Parathyroid adenoma (tissue), 2 donors: ENCODE measurements at regions not wholly inside any gene's neighbourhood (a gene's known extent, or its start where the extent isn't known, plus 50 kb on each side); places are given as distances from the start of the nearest gene placed in this dataset.

Experiments used
- H2AFZ ChIP-seq: fragments of 300-600 bp; sonication (generic); one replicate; pipeline ENCODE4 v1.7.0; 2017; ENCODE audit warnings: antibody characterized with exemption, mild to moderate bottlenecking
- H3K27ac ChIP-seq: fragments of 300-600 bp; sonication (generic); one replicate; pipeline ENCODE4 v1.7.0; 2017
- H3K27me3 ChIP-seq: fragments of 300-600 bp; sonication (generic); one replicate; pipeline ENCODE4 v1.7.0; 2017; ENCODE audit warnings: low read length; ENCODE audit not compliant: control insufficient read depth, insufficient read depth
- H3K36me3 ChIP-seq: fragments of 300-600 bp; sonication (generic); one replicate; pipeline ENCODE4 v1.7.0; 2017; ENCODE audit warnings: low read length; ENCODE audit not compliant: control insufficient read depth, insufficient read depth
- H3K4me1 ChIP-seq: fragments of 300-600 bp; sonication (generic); one replicate; pipeline ENCODE4 v1.7.0; 2017; ENCODE audit warnings: control low read depth
- H3K4me2 ChIP-seq: fragments of 300-600 bp; sonication (generic); one replicate; pipeline ENCODE4 v1.7.0; 2017; ENCODE audit warnings: low read length
- H3K4me3 ChIP-seq: fragments of 300-600 bp; sonication (generic); one replicate; pipeline ENCODE4 v1.7.0; 2017; ENCODE audit warnings: low read depth, low read length
- H3K79me2 ChIP-seq: fragments of 300-600 bp; sonication (generic); one replicate; pipeline ENCODE4 v1.7.0; 2017; ENCODE audit warnings: control low read depth
- H3K9ac ChIP-seq: fragments of 300-600 bp; sonication (generic); one replicate; pipeline ENCODE4 v1.7.0; 2017; ENCODE audit warnings: mild to moderate bottlenecking
- H3K9me3 ChIP-seq: fragments of 300-600 bp; sonication (generic); one replicate; pipeline ENCODE4 v1.7.0; 2017; ENCODE audit warnings: low read length; ENCODE audit not compliant: control insufficient read depth
- CTCF ChIP-seq: fragments of 300-600 bp; sonication (generic); IDR thresholded peaks from one replicate; pipeline ENCODE4 v1.7.0; 2017; ENCODE audit warnings: antibody characterized with exemption, mild to moderate bottlenecking
- donor health status: primary hyperparathyroidism.

- Histone ChIP-seq H3K4me1 (no peaks in the 10 kb centered on the region), H3K4me3 (no peak overlapping the region), H3K9me3 (no peaks in the 10 kb centered on the region), H3K27ac (no peak overlapping the region), H3K9ac (no peak overlapping the region), H3K4me2 (no peak overlapping the region), H3K79me2 (no peaks in the 10 kb centered on the region), H3K27me3 (no peaks in the 10 kb centered on the region), H2AFZ (no peak overlapping the region), H3K36me3 (no peaks in the 10 kb centered on the region)
- no peak for TF ChIP-seq CTCF
Observed at GRCh38 chr2:164024396-164024795, 288.6 kb upstream of the FIGN start.

- no peaks in the 10 kb centered on the region for H3K4me1 ChIP-seq
- H3K9ac ChIP-seq: no peak overlapping the region
- H3K36me3 ChIP-seq: no peaks in the 10 kb centered on the region
- no peak overlapping the region for H3K4me3 ChIP-seq
- no peak overlapping the region for H3K27ac ChIP-seq
- no peaks in the 10 kb centered on the region for H3K27me3 ChIP-seq
- H3K79me2 ChIP-seq: no peaks in the 10 kb centered on the region
- TF ChIP-seq CTCF: no peak
- no peak overlapping the region for H2AFZ ChIP-seq
- no peaks in the 10 kb centered on the region for H3K9me3 ChIP-seq
- no peak overlapping the region for H3K4me2 ChIP-seq
Observed at GRCh38 chr2:164023896-164024295, 288.1 kb upstream of the FIGN start.

- no peaks in the 10 kb centered on the region for H3K9me3 ChIP-seq
- peak overlapping the region; percentile 32 for H3K4me3 ChIP-seq
- peak overlapping the region; percentile 56 for H3K4me2 ChIP-seq
- no peak overlapping the region for H3K27ac ChIP-seq
- no peaks in the 10 kb centered on the region for H3K27me3 ChIP-seq
- TF ChIP-seq CTCF: no peak
- H3K36me3 ChIP-seq: no peaks in the 10 kb centered on the region
- H3K4me1 ChIP-seq: peaks cover 5% of the 10 kb centered on the region
- no peaks in the 10 kb centered on the region for H3K79me2 ChIP-seq
- no peak overlapping the region for H3K9ac ChIP-seq
- H2AFZ ChIP-seq: peak overlapping the region; percentile 57
Observed at GRCh38 chr2:164015328-164016123, 279.7 kb upstream of the FIGN start.

GRCh38 chr2:164014791-164015190 is 279.0 kb upstream of the FIGN start:
- Histone ChIP-seq H3K4me3 (no peak overlapping the region), H3K4me1 (peaks cover 5% of the 10 kb centered on the region), H3K9ac (no peak overlapping the region), H2AFZ (no peak overlapping the region), H3K4me2 (no peak overlapping the region), H3K36me3 (no peaks in the 10 kb centered on the region), H3K9me3 (no peaks in the 10 kb centered on the region), H3K27ac (no peak overlapping the region), H3K79me2 (no peaks in the 10 kb centered on the region), H3K27me3 (no peaks in the 10 kb centered on the region)
- TF ChIP-seq CTCF: no peak
